Trophoblast cell (in vitro differentiated cells and primary cell): ENCODE measurements at regions not wholly inside any gene's neighbourhood (a gene's known extent, or its start where the extent isn't known, plus 50 kb on each side); places are given as distances from the start of the nearest gene placed in this dataset.

ENCODE experiments used
- DNase-seq, 2 donors: peaks; one replicate each; pipeline ENCODE4 v3.0.0-alpha.2; 2016
- H2AFZ ChIP-seq: 2 replicates; pipeline ENCODE4 v1.6.1; 2013; ENCODE audit warnings: low read length, moderate library complexity, mild to moderate bottlenecking; ENCODE audit not compliant: insufficient read depth, poor library complexity
- H2AK5ac ChIP-seq: 2 replicates; pipeline ENCODE4 v1.6.1; 2013; ENCODE audit warnings: mild to moderate bottlenecking, low read length
- H2BK120ac ChIP-seq: 2 replicates; pipeline ENCODE4 v1.6.1; 2013; ENCODE audit warnings: low read length, mild to moderate bottlenecking, moderate library complexity; ENCODE audit not compliant: insufficient read depth, poor library complexity
- H2BK12ac ChIP-seq: 2 replicates; pipeline ENCODE4 v1.6.1; 2013; ENCODE audit warnings: mild to moderate bottlenecking, low read length, moderate library complexity
- H2BK5ac ChIP-seq: 2 replicates; pipeline ENCODE4 v1.6.1; 2013; ENCODE audit warnings: low read length, low read depth, moderate library complexity, mild to moderate bottlenecking; ENCODE audit not compliant: poor library complexity
- H3K14ac ChIP-seq: 2 replicates; pipeline ENCODE4 v1.6.1; 2013; ENCODE audit warnings: mild to moderate bottlenecking, low read length
- H3K18ac ChIP-seq: 2 replicates; pipeline ENCODE4 v1.6.1; 2013; ENCODE audit warnings: mild to moderate bottlenecking, low read length
- H3K23ac ChIP-seq: 2 replicates; pipeline ENCODE4 v1.6.1; 2013; ENCODE audit warnings: low read length
- H3K27ac ChIP-seq: 2 replicates; pipeline ENCODE4 v1.5.1; 2013; ENCODE audit warnings: low read depth, mild to moderate bottlenecking, inconsistent platforms, low read length, moderate library complexity
- H3K27me3 ChIP-seq: 2 replicates; pipeline ENCODE4 v1.6.1; 2013; ENCODE audit warnings: inconsistent platforms, mild to moderate bottlenecking, low read length, moderate library complexity; ENCODE audit not compliant: insufficient read depth
- H3K36me3 ChIP-seq, 2 experiments: 1 replicate in 1 of 2; 2 replicates in 1 of 2; pipeline ENCODE4 v1.6.1; 2013; ENCODE audit warnings: low read length in 2 of 2, mild to moderate bottlenecking in 2 of 2, moderate library complexity in 1 of 2; ENCODE audit not compliant: insufficient read depth in 2 of 2, control insufficient read depth in 1 of 2
- H3K4ac ChIP-seq: 2 replicates; pipeline ENCODE4 v1.6.1; 2013; ENCODE audit warnings: low read depth, mild to moderate bottlenecking, low read length, moderate library complexity
- H3K4me1 ChIP-seq, 2 experiments: 1 replicate in 1 of 2; 2 replicates in 1 of 2; pipeline ENCODE4 v1.6.1; 2013; ENCODE audit warnings: low read length in 2 of 2, mild to moderate bottlenecking in 2 of 2, moderate library complexity in 1 of 2; ENCODE audit not compliant: insufficient read depth in 2 of 2, control insufficient read depth in 1 of 2
- H3K4me2 ChIP-seq: 2 replicates; pipeline ENCODE4 v1.6.1; 2013; ENCODE audit warnings: inconsistent platforms, mild to moderate bottlenecking, low read length, moderate library complexity
- H3K4me3 ChIP-seq: 2 replicates; pipeline ENCODE4 v1.5.1; 2013; ENCODE audit warnings: mild to moderate bottlenecking, low read depth, low read length, inconsistent platforms
- H3K79me1 ChIP-seq: one replicate; pipeline ENCODE4 v1.6.1; 2013; ENCODE audit warnings: low read length
- H3K79me2 ChIP-seq: 2 replicates; pipeline ENCODE4 v1.6.1; 2013; ENCODE audit warnings: low read length, mild to moderate bottlenecking; ENCODE audit not compliant: control insufficient read depth, insufficient read depth, poor library complexity
- H3K9ac ChIP-seq: 2 replicates; pipeline ENCODE4 v1.6.1; 2013; ENCODE audit warnings: mild to moderate bottlenecking, low read length
- H3K9me3 ChIP-seq: 2 replicates; pipeline ENCODE4 v1.6.1; 2013; ENCODE audit warnings: low read depth, mild to moderate bottlenecking, control low read depth, inconsistent platforms, low read length; ENCODE audit not compliant: insufficient read depth
- H4K12ac ChIP-seq: 2 replicates; pipeline ENCODE4 v1.6.1; 2013; ENCODE audit warnings: low read depth, mild to moderate bottlenecking, low read length, moderate library complexity
- H4K8ac ChIP-seq: 2 replicates; pipeline ENCODE4 v1.6.1; 2013; ENCODE audit warnings: low read depth, mild to moderate bottlenecking, low read length, moderate library complexity
- H4K91ac ChIP-seq: one replicate; pipeline ENCODE4 v1.6.1; 2013; ENCODE audit warnings: low read depth, mild to moderate bottlenecking, low read length, moderate library complexity
- WGBS: extraction: QIAGEN DNeasy Blood & Tissue Kit; methylation state at CpG from one replicate; pipeline ENCODE4 v1.1.7; 2013; ENCODE audit warnings: missing lambda C conversion rate; ENCODE audit not compliant: insufficient read length, insufficient coverage; ENCODE audit errors: extremely low coverage; 5-methylcytosine and 5-hydroxymethylcytosine counted together

DNA sequence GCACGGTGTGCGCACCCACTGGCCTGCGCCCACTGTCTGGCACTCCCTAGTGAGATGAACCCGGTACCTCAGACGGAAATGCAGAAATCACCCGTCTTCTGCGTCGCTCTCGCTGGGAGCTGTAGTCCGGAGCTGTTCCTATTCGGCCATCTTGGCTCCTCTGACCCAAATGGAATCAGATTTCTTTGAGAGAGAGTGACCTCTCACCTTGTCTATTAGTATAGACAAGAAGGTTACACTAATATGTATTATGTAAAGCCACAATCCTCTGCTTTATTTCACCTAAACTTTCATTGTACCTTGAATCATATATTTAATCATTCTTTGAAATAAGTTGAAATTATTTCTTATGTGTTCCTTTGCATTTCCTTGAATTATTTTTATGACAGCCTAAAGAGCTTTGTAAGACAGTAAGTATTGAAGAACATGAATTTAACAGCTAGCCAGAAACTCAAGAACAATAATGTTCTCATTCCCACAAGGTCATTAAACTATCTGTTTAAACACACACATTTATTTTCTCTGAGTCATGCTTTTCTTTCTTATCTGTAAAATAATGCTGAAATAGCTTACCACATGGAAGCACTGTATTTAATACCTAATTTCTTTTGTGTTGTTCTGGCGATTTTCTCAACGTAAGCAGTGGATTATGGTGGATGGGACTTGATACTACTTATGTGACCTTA lies 91.8 kb upstream of the DMRTA1 start:
- no peak overlapping the region for H3K18ac ChIP-seq
- no peaks in the 10 kb centered on the region for H3K9me3 ChIP-seq
- H3K27ac ChIP-seq = no peak overlapping the region
- H3K4me2 ChIP-seq = no peak overlapping the region
- no peak overlapping the region for H4K8ac ChIP-seq
- H2BK5ac ChIP-seq = no peak overlapping the region
- H3K79me2 ChIP-seq = no peaks in the 10 kb centered on the region
- no peak overlapping the region for H2AFZ ChIP-seq
- no peak overlapping the region for H2BK120ac ChIP-seq
- H3K36me3 ChIP-seq = no peaks in the 10 kb centered on the region
- H3K4me1 ChIP-seq = no peaks in the 10 kb centered on the region
- H3K27me3 ChIP-seq = no peaks in the 10 kb centered on the region
- no peak overlapping the region for H3K4me3 ChIP-seq
- H3K14ac ChIP-seq = no peak overlapping the region
- H4K91ac ChIP-seq = no peak overlapping the region
- H4K12ac ChIP-seq = no peak overlapping the region
- no peak overlapping the region for H3K4ac ChIP-seq
- no CpG with 5 or more reads among the region's 13 CpGs for WGBS
- DNase-seq = no peak
- no peak overlapping the region for H2BK12ac ChIP-seq
- H3K23ac ChIP-seq = no peak overlapping the region
- no peak overlapping the region for H3K9ac ChIP-seq
- H2AK5ac ChIP-seq = no peak overlapping the region
- no peaks in the 10 kb centered on the region for H3K79me1 ChIP-seq

DNA sequence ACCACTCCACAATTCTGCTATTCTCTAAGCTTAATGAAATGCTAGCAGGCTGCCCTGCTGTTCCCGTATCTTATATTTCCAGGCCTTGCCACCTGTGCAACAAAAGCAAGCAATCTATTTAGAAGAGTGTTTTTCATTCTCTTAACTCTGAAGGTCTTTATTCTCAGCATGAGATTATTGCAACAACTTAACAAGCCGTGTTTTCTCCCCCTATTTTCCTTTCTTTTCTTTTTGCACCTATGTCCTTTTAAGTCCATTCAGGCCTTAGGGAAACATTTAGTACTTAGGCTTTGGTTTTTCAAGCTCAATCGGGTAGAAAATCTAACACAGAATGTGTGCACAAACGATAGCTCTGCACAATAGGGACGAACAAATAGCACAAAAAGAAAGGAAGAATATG lies 89.6 kb upstream of the DMRTA1 start:
- Histone ChIP-seq H3K27ac (no peak overlapping the region), H3K4ac (no peak overlapping the region), H3K27me3 (no peaks in the 10 kb centered on the region), H3K9me3 (no peaks in the 10 kb centered on the region), H3K4me3 (no peak overlapping the region), H4K8ac (no peak overlapping the region), H2AFZ (no peak overlapping the region), H3K23ac (no peak overlapping the region), H3K9ac (no peak overlapping the region), H2BK12ac (no peak overlapping the region), H3K79me1 (no peaks in the 10 kb centered on the region), H4K12ac (no peak overlapping the region), H4K91ac (no peak overlapping the region), H3K4me2 (no peak overlapping the region), H3K14ac (no peak overlapping the region), H3K4me1 (no peaks in the 10 kb centered on the region), H3K79me2 (no peaks in the 10 kb centered on the region), H3K18ac (no peak overlapping the region), H2BK5ac (no peak overlapping the region), H2AK5ac (no peak overlapping the region), H2BK120ac (no peak overlapping the region), H3K36me3 (no peaks in the 10 kb centered on the region)
- no CpG with 5 or more reads among the region's 5 CpGs for WGBS
- DNase-seq = no peak

DNA sequence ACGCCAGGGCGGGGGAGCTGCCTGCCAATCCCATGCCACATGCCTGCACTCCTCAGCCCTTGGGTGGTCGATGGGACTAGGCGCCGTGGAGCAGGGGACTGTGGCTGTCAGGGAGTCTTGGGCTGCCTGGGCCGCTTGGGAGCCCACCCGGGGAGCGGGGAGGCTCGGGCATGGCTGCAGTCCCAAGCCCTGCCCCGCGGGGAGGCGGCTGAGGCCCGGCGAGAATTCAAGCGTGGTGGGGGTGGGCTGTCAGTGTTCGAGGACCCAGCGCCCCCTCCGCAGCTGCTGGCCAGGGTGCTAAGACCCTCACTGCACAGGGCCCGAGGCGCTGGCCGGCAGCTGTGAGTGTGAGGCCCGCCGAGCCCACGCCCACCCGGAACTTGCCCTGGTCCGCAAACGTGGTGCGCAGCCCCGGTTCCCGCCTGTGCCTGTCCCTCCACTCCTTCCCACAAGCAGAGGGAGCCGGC lies 83.2 kb upstream of the DMRTA1 start:
- no peak overlapping the region for H3K4me3 ChIP-seq
- no peaks in the 10 kb centered on the region for H3K27me3 ChIP-seq
- no peaks in the 10 kb centered on the region for H3K36me3 ChIP-seq
- H4K12ac ChIP-seq = no peak overlapping the region
- H4K8ac ChIP-seq = no peak overlapping the region
- H3K9ac ChIP-seq = no peak overlapping the region
- no peak overlapping the region for H2BK5ac ChIP-seq
- no peak overlapping the region for H3K23ac ChIP-seq
- H2BK12ac ChIP-seq = no peak overlapping the region
- H3K18ac ChIP-seq = no peak overlapping the region
- no peak overlapping the region for H3K4me2 ChIP-seq
- H3K4me1 ChIP-seq = no peaks in the 10 kb centered on the region
- H4K91ac ChIP-seq = no peak overlapping the region
- no peak overlapping the region for H3K27ac ChIP-seq
- H2BK120ac ChIP-seq = no peak overlapping the region
- H2AK5ac ChIP-seq = no peak overlapping the region
- H2AFZ ChIP-seq = no peak overlapping the region
- no peak overlapping the region for H3K4ac ChIP-seq
- no peaks in the 10 kb centered on the region for H3K79me1 ChIP-seq
- H3K9me3 ChIP-seq = peaks cover 5% of the 10 kb centered on the region
- WGBS = no CpG with 5 or more reads among the region's 31 CpGs
- no peaks in the 10 kb centered on the region for H3K79me2 ChIP-seq
- DNase-seq = no peak
- no peak overlapping the region for H3K14ac ChIP-seq

DNA sequence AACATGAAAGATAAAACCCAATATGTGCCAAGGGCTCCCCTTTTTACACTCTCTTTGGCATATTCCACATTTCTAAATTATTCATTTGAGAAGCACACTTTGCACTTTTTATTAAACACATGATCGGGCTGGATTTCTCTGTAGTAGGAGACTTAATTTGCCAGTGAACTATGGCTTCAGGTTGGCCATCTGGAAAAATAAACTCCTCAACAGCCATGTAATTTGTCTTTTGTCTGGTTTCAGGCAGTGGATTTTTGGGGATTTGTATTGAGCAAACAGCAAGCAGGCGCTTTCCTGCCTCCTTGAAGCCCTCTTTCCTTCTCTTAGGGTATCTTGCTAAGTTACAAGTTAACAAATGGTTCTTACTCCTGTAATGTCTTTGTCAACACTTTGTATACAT lies 73.0 kb upstream of the DMRTA1 start:
- no CpG with 5 or more reads among the region's 2 CpGs for WGBS
- Histone ChIP-seq H3K14ac (no peak overlapping the region), H2BK5ac (no peak overlapping the region), H4K12ac (no peak overlapping the region), H3K9me3 (no peaks in the 10 kb centered on the region), H4K8ac (no peak overlapping the region), H2BK120ac (no peak overlapping the region), H3K79me2 (no peaks in the 10 kb centered on the region), H3K27me3 (no peaks in the 10 kb centered on the region), H2AK5ac (no peak overlapping the region), H3K18ac (no peak overlapping the region), H4K91ac (no peak overlapping the region), H3K79me1 (no peaks in the 10 kb centered on the region), H3K4ac (no peak overlapping the region), H3K36me3 (no peaks in the 10 kb centered on the region), H3K27ac (no peak overlapping the region), H3K4me3 (no peak overlapping the region), H3K23ac (no peak overlapping the region), H2BK12ac (no peak overlapping the region), H3K9ac (no peak overlapping the region), H3K4me2 (no peak overlapping the region), H2AFZ (no peak overlapping the region), H3K4me1 (no peaks in the 10 kb centered on the region)
- DNase-seq = no peak
